H1 (cell line): ENCODE measurements at regions not wholly inside any gene's neighbourhood (a gene's known extent, or its start where the extent isn't known, plus 50 kb on each side); places are given as distances from the start of the nearest gene placed in this dataset.

Source experiments
- CTCF ChIA-PET: fragments of 300-600 bp; sonication (Branson Sonifier 250); formaldehyde crosslinking; loops from one replicate; lab custom pipeline; 2021; ENCODE audit not compliant: partially characterized antibody; lab: Charles Lee
- POLR2A ChIA-PET: fragments of 300-600 bp; sonication (Branson Sonifier 250); formaldehyde crosslinking; loops from one replicate; lab custom pipeline; 2021; ENCODE audit warnings: inconsistent platforms; ENCODE audit not compliant: partially characterized antibody; lab: Charles Lee
- DNase-seq, 2 experiments: peaks; one replicate each; pipeline versions ENCODE4 v3.0.0 to v3.0.0-alpha.2; 2010 to 2022; ENCODE audit warnings: low spot score in 2 of 2, low read depth in 1 of 2, mixed read lengths in 1 of 2
- FAIRE-seq: peaks from 2 replicates; lab custom pipeline; 2011; peaks lifted over from hg19 to GRCh38; lab: Jason Lieb, UNC
- H2AFZ ChIP-seq: 2 replicates; pipeline ENCODE4 v1.8.1; 2012; ENCODE audit warnings: low read length, inconsistent platforms
- H2AK5ac ChIP-seq: 2 replicates; pipeline ENCODE4 v1.6.1; 2013; ENCODE audit warnings: low read depth, low read length
- H2BK120ac ChIP-seq: replicated peaks from 2 replicates; pipeline ENCODE3; 2013; ENCODE audit warnings: low read depth, low read length, inconsistent platforms
- H2BK12ac ChIP-seq: 2 replicates; pipeline ENCODE4 v1.6.1; 2013; ENCODE audit warnings: low read depth, low read length
- H2BK15ac ChIP-seq: 2 replicates; pipeline ENCODE4 v1.6.1; 2013; ENCODE audit warnings: low read length
- H2BK20ac ChIP-seq: 2 replicates; pipeline ENCODE4 v1.6.1; 2013; ENCODE audit warnings: low read length
- H2BK5ac ChIP-seq: 2 replicates; pipeline ENCODE4 v1.6.1; 2013; ENCODE audit warnings: low read depth, low read length
- H3K14ac ChIP-seq: 2 replicates; pipeline ENCODE4 v1.6.1; 2013; ENCODE audit warnings: inconsistent platforms; ENCODE audit not compliant: insufficient read length
- H3K18ac ChIP-seq: 2 replicates; pipeline ENCODE4 v1.6.1; 2013; ENCODE audit warnings: low read length; ENCODE audit errors: extremely low read depth
- H3K23ac ChIP-seq: 2 replicates; pipeline ENCODE4 v1.6.1; 2013; ENCODE audit warnings: inconsistent platforms; ENCODE audit not compliant: insufficient read length
- H3K23me2 ChIP-seq: 2 replicates; pipeline ENCODE4 v1.6.1; 2013; ENCODE audit warnings: low read depth, low read length
- H3K27ac ChIP-seq: 2 replicates; pipeline ENCODE4 v1.6.1; 2011; ENCODE audit warnings: low read depth, low read length, inconsistent platforms
- H3K27me3 ChIP-seq, 4 experiments: replicated peaks in 1 of 4; 1 replicate in 1 of 4; 2 replicates in 3 of 4; pipeline versions ENCODE4 v1.6.1 to v1.8.1; 2011 to 2013; ENCODE audit warnings: low read length in 3 of 4, mild to moderate bottlenecking in 3 of 4, inconsistent platforms in 2 of 4, mixed read lengths in 2 of 4, moderate library complexity in 1 of 4; ENCODE audit not compliant: control insufficient read depth in 3 of 4, insufficient read depth in 3 of 4; ENCODE audit errors: extremely low read depth in 1 of 4
- H3K36me3 ChIP-seq, 4 experiments: 2 replicates each; pipeline versions ENCODE4 v1.6.1 to v1.8.1; 2011 to 2013; ENCODE audit warnings: mild to moderate bottlenecking in 4 of 4, low read length in 3 of 4, moderate library complexity in 2 of 4, control low read depth in 1 of 4, inconsistent platforms in 1 of 4; ENCODE audit not compliant: insufficient read depth in 4 of 4, control insufficient read depth in 2 of 4
- H3K4ac ChIP-seq: replicated peaks from 2 replicates; pipeline ENCODE3; 2013; ENCODE audit warnings: low read length, low read depth, mixed read lengths, inconsistent platforms; ENCODE audit not compliant: insufficient read length
- H3K4me1 ChIP-seq, 4 experiments: replicated peaks in 1 of 4; 1 replicate in 1 of 4; 2 replicates in 3 of 4; pipeline versions ENCODE4 v1.6.1 to v1.8.1; 2011 to 2013; ENCODE audit warnings: low read length in 3 of 4, inconsistent platforms in 2 of 4, mixed read lengths in 1 of 4; ENCODE audit not compliant: insufficient read depth in 4 of 4, control insufficient read depth in 3 of 4
- H3K4me2 ChIP-seq, 2 experiments: 2 replicates each; pipeline versions ENCODE4 v1.6.1 to v1.8.1; 2011 to 2013; ENCODE audit warnings: low read depth in 2 of 2, low read length in 2 of 2, control low read depth in 1 of 2, inconsistent platforms in 1 of 2, mild to moderate bottlenecking in 1 of 2; ENCODE audit not compliant: insufficient read depth in 1 of 2
- H3K4me3 ChIP-seq, 4 experiments: fragments of 200-600, 300-600 bp in 1 of 4; sonication (generic), shearing (Covaris generic), sonication (Bioruptor Twin) in 1 of 4; 2 replicates each; pipeline versions ENCODE4 v1.5.1 to v1.8.1; 2011 to 2016; ENCODE audit warnings: low read length in 4 of 4, low read depth in 3 of 4, control low read depth in 2 of 4, inconsistent platforms in 2 of 4, mild to moderate bottlenecking in 2 of 4, mixed read lengths in 1 of 4, moderate library complexity in 1 of 4; ENCODE audit not compliant: insufficient read depth in 2 of 4; ENCODE audit errors: extremely low read depth in 1 of 4
- H3K56ac ChIP-seq: replicated peaks from 2 replicates; pipeline ENCODE3; 2013; ENCODE audit warnings: low read depth, mild to moderate bottlenecking, mixed read lengths, low read length, inconsistent platforms; ENCODE audit not compliant: insufficient read length
- H3K79me1 ChIP-seq: 2 replicates; pipeline ENCODE4 v1.6.1; 2013; ENCODE audit warnings: low read depth, low read length, control low read depth
- H3K79me2 ChIP-seq, 2 experiments: 2 replicates each; pipeline versions ENCODE4 v1.6.1 to v1.8.1; 2012 to 2013; ENCODE audit warnings: low read length in 2 of 2, mild to moderate bottlenecking in 2 of 2, inconsistent platforms in 1 of 2; ENCODE audit not compliant: insufficient read depth in 2 of 2, control insufficient read depth in 1 of 2
- H3K9ac ChIP-seq, 4 experiments: replicated peaks in 1 of 4; 1 replicate in 1 of 4; 2 replicates in 3 of 4; pipeline versions ENCODE4 v1.6.1 to v1.8.1; 2011 to 2013; ENCODE audit warnings: low read depth in 3 of 4, low read length in 3 of 4, control low read depth in 2 of 4, mild to moderate bottlenecking in 2 of 4, moderate library complexity in 2 of 4, inconsistent platforms in 1 of 4; ENCODE audit errors: extremely low read depth in 1 of 4
- H3K9me3 ChIP-seq, 2 experiments: 2 replicates each; pipeline versions ENCODE4 v1.6.1 to v1.8.1; 2012 to 2013; ENCODE audit warnings: mild to moderate bottlenecking in 2 of 2, moderate library complexity in 2 of 2, control low read depth in 1 of 2, inconsistent platforms in 1 of 2, low read depth in 1 of 2, low read length in 1 of 2, mixed read lengths in 1 of 2; ENCODE audit not compliant: insufficient read depth in 2 of 2
- H4K20me1 ChIP-seq, 2 experiments: replicated peaks in 1 of 2; 2 replicates each; pipeline versions ENCODE3 to v1.8.1; 2011 to 2013; ENCODE audit warnings: inconsistent platforms in 2 of 2, low read length in 2 of 2, mild to moderate bottlenecking in 1 of 2; ENCODE audit not compliant: insufficient read depth in 2 of 2, control insufficient read depth in 1 of 2
- H4K5ac ChIP-seq: 2 replicates; pipeline ENCODE4 v1.6.1; 2013; ENCODE audit warnings: low read length, low read depth, mixed read lengths, inconsistent platforms; ENCODE audit not compliant: insufficient read length
- H4K8ac ChIP-seq: 2 replicates; pipeline ENCODE4 v1.8.0; 2013; ENCODE audit warnings: mild to moderate bottlenecking, moderate library complexity, low read length, inconsistent platforms; ENCODE audit not compliant: insufficient read depth; ENCODE audit errors: extremely low read depth
- H4K91ac ChIP-seq: replicated peaks from 2 replicates; pipeline ENCODE3; 2013; ENCODE audit warnings: low read length, mixed read lengths, inconsistent platforms; ENCODE audit not compliant: insufficient read length
- CBX5 ChIP-seq: fragments of 300-800, 300-1000 bp; sonication (generic); IDR thresholded peaks from 2 replicates; pipeline ENCODE4 v1.7.1; 2016; ENCODE audit warnings: antibody characterized with exemption, low read length, low read depth
- CHD1 ChIP-seq: IDR thresholded peaks from 2 replicates; pipeline ENCODE4 v1.6.1; 2012; ENCODE audit warnings: low read depth, low read length, improper control_type of control experiment
- FOSL1 ChIP-seq: IDR thresholded peaks from 2 replicates; pipeline ENCODE4 v1.6.1; 2011; ENCODE audit warnings: mild to moderate bottlenecking, low read depth, low read length, moderate library complexity; ENCODE audit not compliant: insufficient read depth
- HDAC2 ChIP-seq, 2 experiments: fragments of 300-600 bp in 1 of 2; sonication (generic) in 1 of 2; IDR thresholded peaks; 2 replicates each; pipeline ENCODE4 v1.6.1; 2011 to 2012; ENCODE audit warnings: low read depth in 2 of 2, low read length in 2 of 2, mild to moderate bottlenecking in 2 of 2, moderate library complexity in 2 of 2, borderline replicate concordance in 1 of 2, inconsistent platforms in 1 of 2
- NANOG ChIP-seq: IDR thresholded peaks from 2 replicates; pipeline ENCODE4 v1.6.1; 2011; ENCODE audit warnings: low read length, low read depth, mild to moderate bottlenecking, inconsistent platforms; ENCODE audit not compliant: insufficient read depth, poor library complexity, severe bottlenecking
- NRF1 ChIP-seq: IDR thresholded peaks from 2 replicates; pipeline ENCODE4 v1.6.1; 2011; ENCODE audit warnings: mild to moderate bottlenecking, low read depth, low read length, improper control_type of control experiment
- RNF2 ChIP-seq: fragments of 200-900, 300-1000 bp; sonication (generic); IDR thresholded peaks from 2 replicates; pipeline ENCODE4 v1.7.1; 2016; ENCODE audit warnings: borderline replicate concordance, low read depth, mild to moderate bottlenecking, antibody characterized with exemption, low read length; ENCODE audit not compliant: poor library complexity, severe bottlenecking; ENCODE audit errors: missing control alignments
- TAF7 ChIP-seq: optimal IDR thresholded peaks from 2 replicates; pipeline ENCODE3; 2011; ENCODE audit warnings: low read depth, mild to moderate bottlenecking, inconsistent platforms, low read length, moderate library complexity, borderline replicate concordance
- WGBS, 2 experiments: shearing (Covaris generic) in 1 of 2; methylation state at CpG; one replicate each; pipeline versions ENCODE4 v1.1.6 to v1.1.7; 2013 to 2015; ENCODE audit warnings: low lambda C conversion rate in 2 of 2, mixed read lengths in 2 of 2, inconsistent platforms in 1 of 2, low coverage in 1 of 2, missing lambda C conversion rate in 1 of 2; ENCODE audit not compliant: insufficient replicate concordance in 2 of 2, insufficient coverage in 1 of 2, insufficient read length in 1 of 2; ENCODE audit errors: extremely low coverage in 1 of 2, missing lambda C conversion rate in 1 of 2; 5-methylcytosine and 5-hydroxymethylcytosine counted together

DNA sequence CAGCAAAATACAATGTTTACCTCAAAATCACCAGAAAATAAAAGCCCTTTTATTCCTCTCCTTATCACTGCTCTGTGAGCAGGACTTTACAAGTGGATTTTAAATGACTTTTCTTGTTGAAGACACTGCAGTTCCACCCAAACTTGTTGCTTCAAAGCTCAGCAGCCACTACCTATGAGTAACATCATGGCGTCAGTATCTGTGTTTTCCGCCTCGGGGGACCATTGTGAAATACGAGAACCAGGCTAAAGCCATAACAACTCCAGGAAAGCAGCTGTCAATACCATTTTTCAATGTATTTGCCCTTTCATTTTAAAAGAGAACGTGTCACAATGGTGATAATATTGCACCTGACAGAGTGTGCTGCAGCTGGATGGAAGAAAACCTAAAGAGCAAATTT lies 284.0 kb upstream of the RNF32 start:
- no peaks in the 10 kb centered on the region for H3K79me1 ChIP-seq
- POLR2A ChIA-PET = no interaction called here

More for the DNA sequence above, 284.0 kb upstream of the RNF32 start:
- no peak overlapping the region for H3K9ac ChIP-seq
- H3K14ac ChIP-seq = no peak overlapping the region
- no peak overlapping the region for H3K27ac ChIP-seq
- CTCF ChIA-PET = no interaction called here
- 96% methylated on average over 5 of the region's 5 CpGs; no CpG with 5 or more reads in 1 of the 2 experiments for WGBS, 2 experiments
- no peak overlapping the region for H3K18ac ChIP-seq
- H2BK12ac ChIP-seq = no peak overlapping the region
- H2AFZ ChIP-seq = no peak overlapping the region
- H3K23me2 ChIP-seq = 0 out of 2 replicates have a peak, but pooled peaks cover 2% of the 10 kb centered on the region
- no peak overlapping the region for H3K4me3 ChIP-seq
- H3K4me2 ChIP-seq = no peak overlapping the region
- H3K4me1 ChIP-seq = no peaks in the 10 kb centered on the region
- H2BK20ac ChIP-seq = no peak overlapping the region
- H3K27me3 ChIP-seq = peaks cover 0 to 2% (median 0%) of the 10 kb centered on the region in 4 experiments; a peak in 1 of 7 replicates
- no peak overlapping the region for H4K5ac ChIP-seq
- TF ChIP-seq FOSL1 = no peak
- TF ChIP-seq NRF1 = no peak
- TF ChIP-seq RNF2 = no peak
- no peak for TF ChIP-seq CHD1
- no peak for TF ChIP-seq TAF7
- TF ChIP-seq CBX5 = no peak
- no peak for TF ChIP-seq HDAC2 (IDR thresholded peaks at IDR 0.05; ENCODE audit: borderline replicate concordance in 1 of 2, low read depth in 2 of 2, low read length in 2 of 2)
- no peak for TF ChIP-seq NANOG
- no peak overlapping the region for H2BK5ac ChIP-seq
- no peak overlapping the region for H3K4ac ChIP-seq
- no peaks in the 10 kb centered on the region for H4K20me1 ChIP-seq
- DNase-seq = no peak
- H2BK120ac ChIP-seq = no peak overlapping the region
- peaks cover 12 to 15% of the 10 kb centered on the region in 2 experiments; a peak in 2 of 4 replicates for H3K9me3 ChIP-seq
- H3K79me2 ChIP-seq = no peaks in the 10 kb centered on the region
- no peak overlapping the region for H4K91ac ChIP-seq
- H3K36me3 ChIP-seq = no peaks in the 10 kb centered on the region
- no peak overlapping the region for H4K8ac ChIP-seq
- H3K56ac ChIP-seq = no peak overlapping the region
- no peak for FAIRE-seq
- no peak overlapping the region for H2BK15ac ChIP-seq
- H2AK5ac ChIP-seq = no peak overlapping the region
- no peak overlapping the region for H3K23ac ChIP-seq
